NCI-H2171 (cell line): ENCODE measurements at regions not wholly inside any gene's neighbourhood (a gene's known extent, or its start where the extent isn't known, plus 50 kb on each side); places are given as distances from the start of the nearest gene placed in this dataset.
A peak's percentile ranks its signal among the peaks of the same experiment; 100 is the strongest.

ENCODE experiments used
- DNase-seq: peaks from one replicate; lab custom pipeline; 2025; lab: John Stamatoyannopoulos, UW

DNA sequence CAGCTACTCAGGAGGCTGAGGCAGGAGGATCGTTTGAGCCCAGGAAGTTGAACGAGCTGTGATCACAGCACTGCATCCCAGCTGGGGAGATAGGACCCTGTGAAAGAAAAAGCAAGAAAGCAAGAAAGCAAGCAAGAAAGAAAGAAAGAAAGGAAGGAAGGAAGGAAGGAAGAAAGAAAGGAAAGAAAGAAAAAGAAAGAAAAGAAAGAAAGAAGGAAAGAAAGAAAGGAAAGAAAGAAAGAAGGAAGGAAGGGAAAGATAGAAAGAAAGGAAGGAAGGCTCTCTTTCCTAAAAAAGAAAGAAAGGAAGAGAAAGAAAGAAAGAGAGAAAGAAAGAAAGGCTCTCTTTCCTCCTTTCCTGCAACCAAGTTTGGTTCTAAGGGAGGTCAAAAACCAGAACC is 380.3 kb downstream of the PCNX1 start:
- no peak for DNase-seq

GRCh38 chr14:71289536-71289935 is 382.3 kb downstream of the PCNX1 start:
- no peak for DNase-seq

- no peak for DNase-seq
Measured at GRCh38 chr14:71290301-71290700, 383.0 kb downstream of the PCNX1 start.

GRCh38 chr14:71290960-71291466 is 383.8 kb downstream of the PCNX1 start:
- no peak for DNase-seq

DNA sequence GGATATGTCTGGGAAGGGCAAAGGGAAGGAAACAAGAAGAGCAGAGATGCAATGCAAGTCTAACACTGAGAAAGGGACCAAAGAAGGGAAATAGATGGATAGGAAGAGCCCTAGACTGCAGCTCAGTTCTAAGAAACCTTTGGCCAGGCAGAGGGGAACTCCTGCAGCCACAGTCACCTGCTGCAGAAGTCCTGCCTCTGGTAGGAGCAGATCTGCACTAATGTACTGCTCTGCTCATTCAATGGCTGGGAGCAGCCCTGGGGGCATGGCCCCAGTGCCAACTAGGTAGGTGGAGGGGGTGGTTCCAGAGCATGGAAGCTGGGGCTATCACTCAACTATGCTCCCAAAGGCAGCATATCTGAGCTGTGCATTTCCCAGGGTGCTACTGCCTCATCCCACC is 388.9 kb downstream of the PCNX1 start:
- DNase-seq: no peak

DNA sequence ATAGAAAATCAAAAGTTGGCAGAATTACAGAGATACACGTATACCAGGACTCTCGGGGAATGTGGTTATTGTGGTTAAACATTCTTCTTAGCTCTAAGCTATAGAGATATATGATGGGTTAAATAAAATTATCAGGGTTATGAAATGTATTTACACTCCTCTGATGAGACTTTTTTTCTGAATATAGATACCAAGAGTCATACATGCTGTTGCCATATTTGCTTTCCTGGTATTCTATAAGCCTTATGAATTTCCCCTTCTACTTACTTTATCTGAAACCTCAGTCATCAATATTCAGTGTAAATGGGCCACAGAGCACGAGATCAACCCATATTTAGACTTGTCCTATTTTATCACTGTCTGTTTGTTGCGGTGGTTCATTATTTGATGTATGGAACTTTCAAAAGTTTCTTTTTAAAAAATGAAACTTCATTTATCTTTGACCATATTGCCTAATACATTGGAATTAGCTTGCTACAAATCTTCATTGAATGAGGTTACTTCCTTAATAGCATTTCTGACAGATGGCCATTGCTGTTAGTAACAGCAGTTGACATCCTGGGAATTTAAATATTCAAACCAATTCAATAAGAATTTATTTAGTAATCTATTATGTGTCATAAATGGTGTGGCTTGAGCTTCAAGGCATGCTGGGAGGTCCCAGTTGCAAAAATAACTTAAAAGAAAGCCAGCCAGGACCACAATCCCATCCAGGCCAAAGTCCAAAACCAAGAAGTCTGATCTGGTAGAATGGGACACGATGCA is 393.5 kb downstream of the PCNX1 start:
- no peak for DNase-seq

GRCh38 chr14:71301611-71302010 is 394.4 kb downstream of the PCNX1 start:
- DNase-seq: no peak

GRCh38 chr14:71304690-71305089 is 397.4 kb downstream of the PCNX1 start:
- DNase-seq: no peak

GRCh38 chr14:71308671-71309070 is 401.4 kb downstream of the PCNX1 start:
- no peak for DNase-seq

GRCh38 chr14:71309756-71310155 is 402.5 kb downstream of the PCNX1 start:
- DNase-seq: no peak

DNA sequence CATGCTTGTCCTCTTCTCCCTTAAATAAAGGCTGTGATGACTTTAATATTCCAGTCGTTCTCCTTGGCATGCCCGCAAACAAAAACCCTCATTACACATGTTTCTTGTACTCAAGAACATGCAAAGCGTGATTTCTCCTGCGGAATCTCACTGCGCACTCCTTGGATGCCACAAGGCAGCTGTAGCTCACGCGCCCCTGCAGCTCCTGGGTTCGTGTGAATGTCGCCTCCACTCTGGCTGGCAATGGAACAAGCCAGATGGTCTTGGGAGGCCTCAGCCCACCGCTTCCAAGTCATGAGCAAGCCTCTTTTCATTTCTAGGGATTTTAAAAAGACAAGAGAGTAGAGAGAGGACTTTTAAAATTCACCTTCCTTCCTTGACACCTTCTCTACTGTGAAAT is 403.8 kb downstream of the PCNX1 start:
- no peak for DNase-seq

GRCh38 chr14:71314717-71315116 is 407.5 kb downstream of the PCNX1 start:
- DNase-seq: no peak

GRCh38 chr14:71317385-71318096 is 410.3 kb downstream of the PCNX1 start:
- DNase-seq: no peak

GRCh38 chr14:71318097-71318459 is 410.8 kb downstream of the PCNX1 start:
- no peak for DNase-seq

- no peak for DNase-seq
Measured at GRCh38 chr14:71319666-71320065, 412.4 kb downstream of the PCNX1 start.

- peak; percentile 99 for DNase-seq
Measured at GRCh38 chr14:71320107-71320733, 413.0 kb downstream of the PCNX1 start, which contains the start of gene SIPA1L1. TSS of gene SIPA1L1 (plus strand) at chr14:71320476.

- peak; percentile 60 for DNase-seq
Measured at GRCh38 chr14:71320734-71321573, 413.7 kb downstream of the PCNX1 start.

DNA sequence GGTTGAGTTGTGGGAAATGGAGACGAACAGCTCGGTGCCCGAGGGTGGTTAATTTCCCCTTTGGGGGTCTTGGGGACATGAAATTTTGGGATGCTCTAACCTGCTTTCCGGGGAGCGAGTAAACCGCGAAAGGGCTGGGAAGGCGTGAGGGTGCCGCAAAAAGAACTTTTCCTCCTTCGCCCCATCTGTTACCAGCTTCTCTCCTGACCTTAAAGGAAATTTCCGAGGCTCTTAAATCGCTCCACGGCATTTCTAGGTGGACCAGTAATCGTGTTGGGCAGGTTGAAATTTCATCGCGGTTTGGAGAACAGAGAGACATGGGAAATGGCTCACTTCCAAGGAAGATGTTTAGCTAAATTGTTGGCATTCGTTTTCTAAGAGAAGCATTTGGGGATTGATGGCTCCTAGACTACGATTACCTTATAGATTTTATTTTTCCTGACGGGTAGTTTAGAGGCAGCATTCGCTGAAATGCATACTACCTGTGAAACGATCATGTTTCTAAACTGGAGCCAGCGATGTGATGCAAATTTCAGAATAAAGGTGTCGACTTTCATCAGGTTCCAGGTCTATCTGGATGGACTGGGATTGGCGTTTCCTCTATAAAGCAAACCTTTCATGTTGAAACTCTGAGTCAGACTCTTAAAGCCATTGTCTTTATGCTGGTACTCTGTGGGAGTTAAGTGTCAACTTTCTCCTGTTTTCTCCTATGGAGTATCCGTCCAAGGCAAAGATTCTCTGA is 414.5 kb downstream of the PCNX1 start:
- DNase-seq: peak; percentile 61

DNA sequence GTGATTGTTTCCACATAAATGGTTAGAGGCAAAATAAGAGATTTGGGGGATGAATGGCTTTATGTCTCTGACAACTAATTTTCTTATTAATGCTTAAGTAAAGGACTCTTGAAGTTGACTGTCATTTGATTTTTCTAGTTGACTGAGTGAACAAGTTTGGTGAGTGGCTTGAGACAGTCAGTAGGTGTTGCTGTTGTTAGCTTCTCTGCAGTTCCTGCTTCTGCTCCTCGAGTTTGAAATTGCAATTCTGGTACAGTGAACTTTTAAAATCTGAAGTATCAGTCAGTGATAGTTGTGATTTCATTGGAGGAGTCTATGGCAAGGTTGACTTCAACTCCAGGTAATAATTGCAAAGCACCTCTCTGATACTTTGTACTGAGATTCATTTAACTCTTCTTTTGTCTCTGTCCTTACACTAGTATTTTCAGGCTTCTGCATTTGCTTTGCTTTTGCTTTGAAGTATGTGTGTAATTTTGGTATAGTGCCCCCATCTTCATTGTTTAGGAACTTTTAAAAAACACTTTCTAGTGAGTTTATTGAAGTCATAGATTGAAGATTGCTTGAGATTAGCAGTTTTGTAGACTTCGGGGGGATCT is 415.5 kb downstream of the PCNX1 start:
- DNase-seq: no peak

GRCh38 chr14:71324767-71325272 is 417.6 kb downstream of the PCNX1 start:
- no peak for DNase-seq

DNA sequence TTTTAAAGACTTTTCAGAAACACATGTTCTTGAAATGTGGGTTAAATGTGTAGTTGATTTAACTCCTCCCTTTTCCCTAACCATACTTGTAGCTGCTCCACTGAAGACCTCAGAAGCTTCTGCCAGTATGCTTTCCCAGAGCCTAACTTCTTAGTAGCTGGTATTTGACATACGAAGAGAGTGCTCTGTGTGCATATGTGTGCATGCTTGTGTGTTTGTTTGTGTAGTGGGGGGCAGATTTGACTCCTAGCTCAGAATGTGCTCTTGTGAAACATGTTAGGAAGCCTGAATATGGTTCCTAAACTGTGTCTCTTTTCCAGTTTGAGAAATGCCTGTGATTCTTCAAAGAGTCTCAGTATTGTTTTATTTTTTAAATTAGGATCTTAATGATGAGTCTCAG is 420.4 kb downstream of the PCNX1 start:
- DNase-seq: no peak
